ENCODE measurements at regions not wholly inside any gene's neighbourhood (a gene's known extent, or its start where the extent isn't known, plus 50 kb on each side); places are given as distances from the start of the nearest gene placed in this dataset.

GRCh38 chr1:8115031-8115768, 89.1 kb upstream of the ERRFI1 start:
- no peak for DNase-seq

DNA sequence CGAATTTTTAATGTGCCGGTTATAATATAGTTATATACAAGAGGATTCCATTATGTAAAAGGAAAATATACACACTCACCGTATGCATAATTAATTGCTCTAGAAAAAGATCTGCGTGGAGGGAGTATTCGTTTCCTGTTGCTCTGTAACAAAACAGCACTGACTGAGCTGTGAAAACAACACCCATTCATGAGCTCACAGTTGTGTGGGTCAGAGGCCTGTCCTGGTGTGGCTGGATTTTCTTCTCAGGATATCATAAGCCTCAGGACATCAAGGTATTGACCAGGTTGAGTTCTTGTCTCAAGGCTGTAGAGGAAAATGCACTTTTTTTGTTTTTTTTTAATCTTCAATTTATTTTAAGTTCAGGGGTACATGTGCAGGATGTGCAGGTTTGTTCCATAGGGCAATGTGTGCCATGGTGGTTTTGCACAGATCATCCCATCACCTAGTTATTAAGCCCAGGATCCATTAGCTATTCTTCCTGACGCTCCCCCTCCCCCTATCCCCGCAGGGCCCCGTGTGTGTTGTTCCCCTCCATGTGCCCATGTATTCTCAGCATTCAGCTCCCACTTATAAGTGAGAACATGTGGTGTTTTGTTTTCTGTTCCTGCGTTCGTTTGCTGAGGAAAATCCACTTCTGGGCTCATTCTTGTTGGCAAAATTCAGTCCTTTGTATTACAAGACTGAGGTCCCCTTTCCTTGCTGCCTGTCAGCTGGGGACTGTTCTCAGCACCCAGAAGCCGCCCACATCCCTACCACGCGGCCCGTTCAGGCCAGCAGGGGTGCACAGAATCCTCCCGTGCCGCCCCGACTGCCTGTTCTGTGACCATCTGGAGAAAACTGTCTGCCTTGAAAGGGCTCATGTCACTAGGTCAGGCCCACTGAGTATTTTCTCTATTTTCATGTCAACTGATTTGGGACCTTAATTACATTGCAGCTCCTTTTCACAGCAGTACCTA, 87.4 kb upstream of the ERRFI1 start:
- no peak for DNase-seq

- DNase-seq = no peak
Measured at GRCh38 chr1:8112611-8113261, 86.6 kb upstream of the ERRFI1 start.

DNA sequence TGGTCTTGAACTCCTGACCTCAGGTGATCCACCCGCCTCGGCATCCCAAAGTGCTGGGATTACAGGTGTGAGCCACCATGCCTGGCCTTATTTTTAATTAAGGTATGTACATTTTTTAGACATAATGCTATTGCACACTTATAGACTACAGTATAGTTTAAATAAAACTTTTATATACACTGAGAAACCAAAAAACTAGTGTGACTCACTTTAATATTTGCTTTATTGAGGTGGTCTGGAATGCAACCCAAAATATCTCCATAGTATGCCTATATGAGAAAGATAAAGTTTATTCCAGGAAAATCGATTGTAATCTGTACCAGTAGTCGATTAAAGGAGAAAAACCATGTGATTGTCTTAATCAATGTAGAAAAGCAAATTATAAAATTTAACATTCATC, 85.5 kb upstream of the ERRFI1 start:
- no peak for DNase-seq

DNA sequence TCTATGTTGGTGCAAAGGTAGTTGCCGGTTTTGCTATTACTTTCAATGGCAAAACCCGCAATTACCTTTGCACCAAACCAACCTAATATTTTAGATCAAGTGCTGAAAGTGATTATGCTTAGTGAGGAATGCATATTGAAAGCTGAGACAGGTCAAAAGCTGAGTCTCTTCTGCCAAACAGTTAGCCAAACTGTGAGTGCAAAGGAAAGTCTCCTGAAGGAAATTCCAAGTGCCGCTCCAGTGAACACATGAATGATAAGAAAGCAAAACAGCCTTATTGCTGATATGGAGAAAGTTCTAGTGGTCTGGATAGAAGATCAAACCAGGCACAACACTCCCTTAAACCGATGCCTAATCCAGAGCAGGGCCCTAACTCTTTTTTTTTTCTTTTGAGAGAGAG, 83.1 kb upstream of the ERRFI1 start:
- no peak for DNase-seq

GRCh38 chr1:8107897-8108296, 81.8 kb upstream of the ERRFI1 start:
- no peak for DNase-seq

- DNase-seq = no peak
Measured at GRCh38 chr1:8104278-8105236, 78.4 kb upstream of the ERRFI1 start.

- DNase-seq = no peak
Measured at GRCh38 chr1:8097908-8098307, 71.8 kb upstream of the ERRFI1 start.

DNA sequence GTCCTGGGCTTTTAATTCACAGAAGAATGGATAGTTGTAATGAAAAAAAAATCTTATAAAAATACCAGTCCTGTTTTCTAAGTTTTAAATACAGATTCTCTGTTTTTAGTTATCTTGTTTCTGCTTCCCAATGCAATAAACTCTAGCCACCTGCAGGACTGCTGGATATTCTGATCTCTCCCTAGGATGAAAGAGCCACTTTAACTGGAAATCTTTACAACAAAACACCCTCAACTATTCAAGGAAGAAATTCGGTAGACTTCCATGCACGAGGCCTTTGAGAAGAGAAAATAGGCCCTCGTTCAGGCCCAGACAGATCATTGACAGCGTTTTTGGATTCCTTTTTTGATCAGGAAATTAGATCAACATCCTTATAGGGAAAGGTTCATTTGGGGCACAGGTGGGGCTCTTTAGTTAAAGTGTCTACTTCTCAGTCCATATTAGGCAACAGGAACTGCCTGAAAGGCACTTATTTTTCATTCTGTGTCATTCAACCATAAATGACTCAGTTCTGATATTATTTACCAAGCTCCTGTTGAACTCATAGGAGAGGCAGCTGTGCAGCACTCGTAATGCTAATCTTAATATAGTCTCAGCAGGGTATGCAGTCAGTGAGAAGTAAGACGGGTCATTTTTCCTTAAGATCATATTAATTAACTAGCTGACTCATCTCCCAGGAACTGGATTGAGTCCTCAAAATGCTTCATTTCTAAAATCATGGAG, 71.1 kb upstream of the ERRFI1 start:
- no peak for DNase-seq

DNA sequence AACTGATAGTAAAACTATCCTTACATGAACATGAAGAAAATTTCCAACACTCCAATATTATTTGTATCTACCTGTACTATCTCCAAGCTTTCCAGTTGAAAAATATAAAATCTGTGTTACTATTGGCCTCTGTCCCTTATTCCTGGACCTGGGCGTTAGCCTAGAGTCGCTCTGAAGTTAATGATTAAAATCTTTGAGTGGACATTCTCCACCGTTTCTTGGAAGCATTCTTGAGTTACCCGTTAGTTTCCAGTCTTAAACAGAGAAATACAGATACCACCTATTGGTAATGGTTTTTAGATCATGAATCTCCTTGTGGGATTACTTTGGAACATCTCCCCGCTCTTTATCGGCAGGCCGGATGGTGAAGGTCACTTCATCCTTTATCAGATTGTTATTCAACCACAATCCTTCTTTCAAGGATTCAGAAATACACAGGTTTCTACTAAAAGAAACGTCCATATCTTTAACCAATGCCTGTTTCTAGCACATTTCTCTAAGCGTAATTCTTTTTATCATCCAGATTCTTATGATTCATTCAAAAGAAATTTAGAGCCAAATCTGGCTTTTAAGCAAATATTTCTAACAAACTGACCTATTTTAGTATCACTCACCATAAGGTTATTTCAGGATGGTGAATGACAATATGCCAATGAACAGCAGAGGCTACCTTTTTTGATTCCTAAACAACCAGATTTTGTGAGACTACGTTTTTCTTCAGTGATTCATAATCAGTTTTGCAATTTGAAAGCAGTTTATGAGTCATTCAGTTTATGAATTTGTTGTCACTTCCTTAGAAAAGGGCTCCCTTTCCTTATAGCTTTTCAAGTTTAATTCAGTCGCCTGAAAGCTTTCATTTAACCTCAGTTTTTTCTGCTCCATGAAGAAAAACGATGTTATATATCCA, 70.2 kb upstream of the ERRFI1 start:
- no peak for DNase-seq

DNA sequence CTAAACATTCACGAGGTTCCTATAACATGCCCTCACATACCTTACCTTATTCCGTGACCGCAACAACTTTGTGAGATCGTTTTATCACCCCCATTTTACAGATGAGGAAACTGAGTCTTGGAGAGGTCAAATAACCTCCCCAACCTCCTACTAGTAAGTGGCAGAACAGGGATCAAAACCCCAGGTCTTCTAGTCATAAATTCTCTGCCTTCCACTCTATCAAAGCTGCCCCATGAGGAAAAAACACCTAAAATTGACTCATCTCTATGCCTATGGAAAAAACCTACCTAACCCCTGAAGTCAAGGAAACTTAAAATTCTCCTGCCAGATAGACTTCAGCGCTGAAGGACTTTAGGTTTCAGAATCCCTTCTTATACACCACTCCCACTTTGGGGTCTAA, 69.5 kb upstream of the ERRFI1 start:
- no peak for DNase-seq

GRCh38 chr1:8094481-8095241, 68.6 kb upstream of the ERRFI1 start:
- no peak for DNase-seq

GRCh38 chr1:8093221-8093980, 67.3 kb upstream of the ERRFI1 start:
- no peak for DNase-seq

- DNase-seq = no peak
Measured at GRCh38 chr1:8092657-8093056, 66.5 kb upstream of the ERRFI1 start.

GRCh38 chr1:8091691-8092090, 65.6 kb upstream of the ERRFI1 start:
- no peak for DNase-seq

GRCh38 chr1:8090241-8090702, 64.2 kb upstream of the ERRFI1 start:
- DNase-seq = no peak

- DNase-seq = no peak
Measured at GRCh38 chr1:8089535-8090228, 63.6 kb upstream of the ERRFI1 start.
